Astrocyte of the spinal cord (primary cell): ENCODE measurements at regions not wholly inside any gene's neighbourhood (a gene's known extent, or its start where the extent isn't known, plus 50 kb on each side); places are given as distances from the start of the nearest gene placed in this dataset.

ENCODE experiments used
- DNase-seq: peaks from one replicate; pipeline ENCODE4 v3.0.0; 2011; ENCODE audit warnings: low read depth, low spot score
- H3K4me3 ChIP-seq: 2 replicates; pipeline ENCODE4 v1.5.1; 2011; ENCODE audit warnings: low read depth, mild to moderate bottlenecking, low read length, moderate library complexity
- in situ Hi-C: cut with HindIII; loops from 2 replicates; pipeline ENCODE4 v1.10.0; 2017; ENCODE audit warnings: low sequenced_read_pairs
- TF ChIP-seq, protein P1 (sequence below): IDR thresholded peaks from 2 replicates; pipeline ENCODE4 v1.5.1; 2012; ENCODE audit warnings: low read depth, mild to moderate bottlenecking, low read length, inconsistent platforms

GRCh38 chr3:30069056-30069455, 537.3 kb upstream of the TGFBR2 start:
- in situ Hi-C loops: no loop called here
- no peak for DNase-seq
- TF ChIP-seq, protein P1, sequence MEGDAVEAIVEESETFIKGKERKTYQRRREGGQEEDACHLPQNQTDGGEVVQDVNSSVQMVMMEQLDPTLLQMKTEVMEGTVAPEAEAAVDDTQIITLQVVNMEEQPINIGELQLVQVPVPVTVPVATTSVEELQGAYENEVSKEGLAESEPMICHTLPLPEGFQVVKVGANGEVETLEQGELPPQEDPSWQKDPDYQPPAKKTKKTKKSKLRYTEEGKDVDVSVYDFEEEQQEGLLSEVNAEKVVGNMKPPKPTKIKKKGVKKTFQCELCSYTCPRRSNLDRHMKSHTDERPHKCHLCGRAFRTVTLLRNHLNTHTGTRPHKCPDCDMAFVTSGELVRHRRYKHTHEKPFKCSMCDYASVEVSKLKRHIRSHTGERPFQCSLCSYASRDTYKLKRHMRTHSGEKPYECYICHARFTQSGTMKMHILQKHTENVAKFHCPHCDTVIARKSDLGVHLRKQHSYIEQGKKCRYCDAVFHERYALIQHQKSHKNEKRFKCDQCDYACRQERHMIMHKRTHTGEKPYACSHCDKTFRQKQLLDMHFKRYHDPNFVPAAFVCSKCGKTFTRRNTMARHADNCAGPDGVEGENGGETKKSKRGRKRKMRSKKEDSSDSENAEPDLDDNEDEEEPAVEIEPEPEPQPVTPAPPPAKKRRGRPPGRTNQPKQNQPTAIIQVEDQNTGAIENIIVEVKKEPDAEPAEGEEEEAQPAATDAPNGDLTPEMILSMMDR: no peak
- no peak overlapping the region for H3K4me3 ChIP-seq

DNA sequence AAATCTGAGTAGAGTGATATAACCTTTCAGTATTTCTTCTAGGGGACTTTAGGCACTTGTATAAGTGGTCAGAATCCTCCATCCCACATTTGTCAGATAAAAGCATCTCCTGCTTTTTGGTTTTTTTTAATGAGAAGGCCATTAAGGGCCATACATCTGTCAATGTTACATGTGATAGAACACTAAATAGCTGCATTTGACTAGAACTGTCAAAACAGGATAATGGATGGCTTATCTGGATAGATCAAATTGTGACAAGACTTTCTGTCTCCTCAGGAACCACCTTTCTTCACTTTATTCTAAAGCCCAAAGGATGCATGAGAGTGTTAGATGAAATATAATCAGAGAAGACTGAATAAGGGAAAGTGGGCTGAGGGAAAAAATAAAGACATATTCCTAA, 533.4 kb upstream of the TGFBR2 start:
- in situ Hi-C loops: no loop called here
- H3K4me3 ChIP-seq: no peak overlapping the region
- no peak for DNase-seq
- TF ChIP-seq, protein P1: no peak

- in situ Hi-C loops: no loop called here
- H3K4me3 ChIP-seq: no peak overlapping the region
- no peak for DNase-seq
- TF ChIP-seq, protein P1: no peak
These were observed 532.8 kb upstream of the TGFBR2 start for GRCh38 chr3:30073622-30074021.

DNA sequence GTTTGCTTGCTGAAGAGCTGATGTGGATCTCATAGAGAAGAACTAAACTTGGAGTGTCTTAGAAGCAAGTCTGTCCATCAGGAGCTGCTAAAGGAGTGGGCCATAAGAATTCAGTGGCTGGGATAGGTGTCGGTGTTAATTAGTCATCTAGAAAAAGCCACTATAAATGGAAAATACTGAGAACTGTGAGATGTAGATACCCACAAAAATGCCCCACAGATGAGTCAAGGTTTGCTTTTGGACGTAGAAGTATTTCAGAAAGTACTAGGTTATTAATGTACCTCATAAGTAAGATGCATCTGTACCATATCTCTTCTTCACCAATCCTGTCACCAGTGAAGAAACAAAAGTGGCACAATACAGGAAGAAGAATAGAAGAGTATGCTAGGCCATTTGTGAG, 530.9 kb upstream of the TGFBR2 start:
- no peak overlapping the region for H3K4me3 ChIP-seq
- in situ Hi-C loops: no loop called here
- DNase-seq: no peak
- TF ChIP-seq, protein P1: no peak

DNA sequence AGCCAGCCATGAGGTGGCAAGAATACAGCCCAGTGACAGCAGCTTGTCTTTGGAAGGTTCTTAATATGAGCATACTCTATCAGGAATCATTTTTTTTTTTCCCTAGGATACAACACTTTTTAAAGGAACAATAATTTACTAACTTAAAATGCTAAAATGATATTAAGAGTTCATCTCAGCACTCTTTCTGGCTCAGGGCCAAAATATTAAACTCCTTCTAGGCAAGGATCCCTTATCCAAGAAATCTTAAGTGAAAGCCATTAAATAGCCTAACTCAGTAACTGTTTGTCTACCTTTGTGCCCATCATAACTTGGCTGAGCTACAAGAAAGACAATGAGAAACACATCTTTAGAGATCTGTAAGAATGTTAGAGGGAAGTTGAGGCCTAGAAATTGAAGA, 529.5 kb upstream of the TGFBR2 start:
- TF ChIP-seq, protein P1: no peak
- in situ Hi-C loops: no loop called here
- H3K4me3 ChIP-seq: no peak overlapping the region
- no peak for DNase-seq

DNA sequence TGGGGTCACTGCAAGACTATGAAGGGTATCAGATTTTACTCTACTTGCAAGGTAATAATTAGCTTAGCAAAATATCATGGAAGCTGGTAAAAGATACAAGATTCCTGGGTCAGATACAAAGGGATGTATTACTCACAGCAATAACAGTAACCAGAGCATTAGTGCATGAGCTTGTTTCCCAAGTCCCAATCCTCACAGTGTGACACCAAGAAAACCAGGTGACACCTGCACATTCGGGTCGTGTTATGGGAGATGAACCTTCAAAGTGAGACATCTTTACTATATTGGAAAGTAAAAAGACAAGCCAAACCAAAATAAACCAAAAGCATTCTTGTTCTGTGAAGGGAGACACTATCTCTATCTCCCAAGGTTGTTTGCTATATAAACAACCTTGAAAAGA, 528.7 kb upstream of the TGFBR2 start:
- H3K4me3 ChIP-seq: no peak overlapping the region
- in situ Hi-C loops: no loop called here
- no peak for DNase-seq
- TF ChIP-seq, protein P1: no peak

DNA sequence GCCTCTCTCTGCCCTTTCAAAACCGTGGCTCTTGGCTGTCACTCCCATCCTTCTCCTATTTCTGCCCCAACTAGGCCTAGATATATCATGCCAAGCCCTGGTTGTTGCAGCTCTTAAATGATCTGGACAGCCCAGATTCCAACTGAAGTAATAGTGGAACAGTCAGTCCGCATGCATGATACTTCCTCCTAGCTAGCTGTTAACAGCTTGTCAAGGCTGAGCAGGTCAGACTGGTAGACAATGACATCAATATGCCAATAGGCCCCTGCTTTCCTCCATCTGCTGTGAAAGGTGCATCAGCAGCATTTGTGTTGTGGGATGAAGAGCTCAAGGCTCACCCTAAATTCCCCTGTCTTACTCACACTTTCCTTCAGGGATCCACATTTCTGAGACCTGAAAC, 527.7 kb upstream of the TGFBR2 start:
- in situ Hi-C loops: no loop called here
- no peak for DNase-seq
- TF ChIP-seq, protein P1: no peak
- no peak overlapping the region for H3K4me3 ChIP-seq
